ENCODE measurements at regions not wholly inside any gene's neighbourhood (a gene's known extent, or its start where the extent isn't known, plus 50 kb on each side); places are given as distances from the start of the nearest gene placed in this dataset.

DNA sequence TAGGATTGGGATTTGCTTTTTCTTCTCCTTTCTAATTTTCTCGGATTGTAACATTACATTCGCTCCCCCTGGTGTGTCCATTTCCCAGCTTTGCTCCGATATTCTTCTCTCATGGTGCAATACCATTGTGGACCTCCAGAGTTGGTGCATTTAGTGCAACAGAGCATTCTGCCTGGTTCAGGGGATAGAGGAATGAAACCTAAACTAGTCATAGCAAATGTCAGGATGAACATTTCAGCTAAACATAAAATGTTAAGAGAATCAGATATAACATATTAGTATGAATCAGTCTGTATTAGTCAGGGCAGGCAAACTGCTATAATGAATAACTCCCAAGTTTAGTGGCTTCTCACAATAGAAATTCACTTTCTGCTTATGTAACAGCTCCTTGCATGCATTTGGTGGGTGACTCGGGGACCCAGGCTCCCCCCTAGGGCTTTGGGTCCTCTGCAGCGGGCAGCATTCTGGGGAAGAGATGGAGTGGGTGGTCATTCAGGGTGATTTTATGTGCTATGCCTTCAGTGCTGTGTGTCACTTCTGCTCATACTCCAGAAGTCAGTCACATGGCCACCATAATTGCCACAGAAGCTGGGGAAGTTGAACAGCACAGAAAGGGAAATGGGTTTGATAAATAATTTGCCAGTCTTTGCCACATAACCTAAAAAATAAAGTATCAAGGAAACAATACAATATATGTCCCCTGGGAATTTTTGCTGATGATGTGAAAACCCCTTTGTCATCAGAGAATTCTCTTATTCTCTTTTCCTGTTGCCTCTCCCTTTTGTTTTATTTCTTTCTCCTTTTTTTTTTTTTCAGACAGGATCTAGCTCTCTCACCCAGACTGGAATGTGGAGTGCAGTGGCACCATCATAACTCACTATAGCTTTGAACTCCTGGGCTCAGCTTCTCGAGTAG, 111.0 kb downstream of the HSPH1 start:
- no peak overlapping the region for H3K4me3 ChIP-seq (ENCODE audit: low read depth, low read length)
- TF ChIP-seq, protein P1, sequence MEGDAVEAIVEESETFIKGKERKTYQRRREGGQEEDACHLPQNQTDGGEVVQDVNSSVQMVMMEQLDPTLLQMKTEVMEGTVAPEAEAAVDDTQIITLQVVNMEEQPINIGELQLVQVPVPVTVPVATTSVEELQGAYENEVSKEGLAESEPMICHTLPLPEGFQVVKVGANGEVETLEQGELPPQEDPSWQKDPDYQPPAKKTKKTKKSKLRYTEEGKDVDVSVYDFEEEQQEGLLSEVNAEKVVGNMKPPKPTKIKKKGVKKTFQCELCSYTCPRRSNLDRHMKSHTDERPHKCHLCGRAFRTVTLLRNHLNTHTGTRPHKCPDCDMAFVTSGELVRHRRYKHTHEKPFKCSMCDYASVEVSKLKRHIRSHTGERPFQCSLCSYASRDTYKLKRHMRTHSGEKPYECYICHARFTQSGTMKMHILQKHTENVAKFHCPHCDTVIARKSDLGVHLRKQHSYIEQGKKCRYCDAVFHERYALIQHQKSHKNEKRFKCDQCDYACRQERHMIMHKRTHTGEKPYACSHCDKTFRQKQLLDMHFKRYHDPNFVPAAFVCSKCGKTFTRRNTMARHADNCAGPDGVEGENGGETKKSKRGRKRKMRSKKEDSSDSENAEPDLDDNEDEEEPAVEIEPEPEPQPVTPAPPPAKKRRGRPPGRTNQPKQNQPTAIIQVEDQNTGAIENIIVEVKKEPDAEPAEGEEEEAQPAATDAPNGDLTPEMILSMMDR (IDR thresholded peaks at IDR 0.05; ENCODE audit: borderline replicate concordance, insufficient read depth, low read depth, low read length): no peak

DNA sequence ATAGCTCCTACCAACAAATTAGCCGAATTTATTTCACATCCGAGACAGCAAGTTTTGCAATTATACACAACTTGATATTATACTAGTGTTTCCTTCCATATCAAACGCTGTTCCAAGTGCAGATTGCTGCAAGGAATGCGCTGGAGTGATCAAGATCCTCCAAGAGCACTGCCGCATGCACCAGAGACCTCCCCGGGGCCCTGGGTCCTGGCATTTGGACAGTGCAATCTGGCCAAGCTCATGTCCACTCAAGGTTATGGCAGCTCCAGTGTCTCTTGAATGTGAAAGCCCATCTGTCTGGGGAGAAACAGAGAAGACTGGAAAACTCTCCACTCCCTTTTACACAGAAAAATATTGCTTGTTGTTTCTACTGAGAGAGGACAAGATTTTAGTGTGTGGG, 111.9 kb downstream of the HSPH1 start:
- TF ChIP-seq, protein P1 (IDR thresholded peaks at IDR 0.05; ENCODE audit: borderline replicate concordance, insufficient read depth, low read depth, low read length): no peak
- no peak overlapping the region for H3K4me3 ChIP-seq (ENCODE audit: low read depth, low read length)

- no peak overlapping the region for H3K4me3 ChIP-seq (ENCODE audit: low read depth, low read length)
- TF ChIP-seq, protein P1 (IDR thresholded peaks at IDR 0.05; ENCODE audit: borderline replicate concordance, insufficient read depth, low read depth, low read length): no peak
These were observed 112.6 kb downstream of the HSPH1 start for GRCh38 chr13:31049083-31049482.

GRCh38 chr13:31048521-31048920, 113.2 kb downstream of the HSPH1 start:
- H3K4me3 ChIP-seq (ENCODE audit: low read depth, low read length): no peak overlapping the region
- TF ChIP-seq, protein P1 (IDR thresholded peaks at IDR 0.05; ENCODE audit: borderline replicate concordance, insufficient read depth, low read depth, low read length): no peak

DNA sequence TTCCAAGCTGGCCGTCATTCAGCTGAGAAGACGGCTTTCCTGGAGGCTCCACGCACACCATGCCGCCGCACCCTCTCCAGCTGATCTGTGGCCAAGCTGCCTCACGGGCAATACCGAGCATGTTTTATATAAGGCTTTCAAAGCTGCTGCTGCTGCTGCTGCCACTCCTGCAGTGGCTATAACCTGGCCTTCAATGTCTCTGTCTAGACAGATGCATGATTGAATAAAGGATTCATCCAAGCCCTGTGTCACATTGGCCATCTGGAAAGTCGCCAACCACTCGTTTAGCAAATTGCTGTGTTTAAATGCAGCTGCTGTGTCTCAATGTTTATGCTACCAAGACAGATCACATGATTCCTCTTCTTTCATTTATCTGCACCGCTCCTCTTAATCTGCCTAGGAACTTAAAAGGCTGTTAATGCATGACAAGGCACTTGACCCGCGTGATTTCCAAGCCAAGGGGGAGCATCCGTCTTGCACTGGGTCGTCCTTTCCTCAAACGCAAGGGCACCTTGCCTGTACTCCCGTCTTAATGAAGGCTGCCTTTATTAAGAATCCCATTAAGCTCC, 114.3 kb downstream of the TEX26 start:
- H3K4me3 ChIP-seq (ENCODE audit: low read depth, low read length): no peak overlapping the region
- TF ChIP-seq, protein P1 (IDR thresholded peaks at IDR 0.05; ENCODE audit: borderline replicate concordance, insufficient read depth, low read depth, low read length): no peak

DNA sequence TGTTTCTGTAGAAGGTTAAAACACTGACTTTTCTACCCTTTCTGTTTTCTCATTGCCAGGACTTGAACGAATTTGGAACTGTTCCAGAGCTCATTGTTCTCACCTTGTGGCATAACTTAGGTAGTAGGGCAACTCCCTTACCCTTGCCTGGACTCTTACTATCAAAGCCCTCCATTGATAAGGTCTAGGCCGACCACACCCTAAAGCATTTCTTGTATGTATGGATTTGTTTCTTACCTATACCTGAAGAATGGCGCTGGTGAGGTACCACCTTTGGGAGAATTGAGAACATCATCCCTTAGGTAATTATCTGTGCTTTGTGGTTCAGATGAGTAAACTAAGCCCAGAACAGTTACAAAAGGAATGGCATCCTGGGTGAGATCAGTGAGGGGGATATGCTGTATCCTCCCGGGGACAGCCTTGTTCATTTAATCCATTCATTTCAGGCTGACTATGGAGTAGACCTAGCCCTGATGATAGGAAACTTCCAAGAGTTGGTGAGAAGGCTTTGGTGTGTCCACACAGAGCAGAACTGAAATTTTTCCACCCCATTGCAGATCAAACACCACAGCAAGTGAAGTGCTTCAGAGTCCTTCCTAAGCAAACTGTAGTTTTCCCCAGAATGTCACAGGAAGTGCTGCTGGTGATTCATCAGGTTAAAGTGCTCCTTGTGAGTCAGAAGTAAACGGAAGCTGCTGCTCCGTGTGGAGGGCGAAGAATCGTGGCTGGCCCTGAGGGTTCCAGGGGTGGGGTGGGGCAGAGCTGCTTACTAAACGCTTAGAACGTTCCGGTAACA, 113.0 kb downstream of the TEX26 start:
- no peak overlapping the region for H3K4me3 ChIP-seq (ENCODE audit: low read depth, low read length)
- TF ChIP-seq, protein P1 (IDR thresholded peaks at IDR 0.05; ENCODE audit: borderline replicate concordance, insufficient read depth, low read depth, low read length): no peak
